Thyroid gland (tissue), 4 donors: ENCODE measurements at regions not wholly inside any gene's neighbourhood (a gene's known extent, or its start where the extent isn't known, plus 50 kb on each side); places are given as distances from the start of the nearest gene placed in this dataset.
"Not testable (repeated sequence)": the region's sequence is repeated elsewhere in the genome, so short reads cannot be mapped to it uniquely, and the experiment has no call there.

ENCODE experiments used
- POLR2A ChIP-seq, 2 donors: fragments of 450-650 bp; IDR thresholded peaks; one replicate each; pipeline ENCODE4 v1.6.1; 2017; ENCODE audit warnings: antibody characterized with exemption in 2 of 2, mild to moderate bottlenecking in 2 of 2, moderate library complexity in 1 of 2
- TF ChIP-seq, protein P1 (sequence below), 6 experiments: fragments of 200-600 bp in 3 of 6; fragments of 450-650 bp in 3 of 6; sonication (generic) in 3 of 6; IDR thresholded peaks; one replicate each; pipeline ENCODE4 v1.5.1; 2016 to 2019; ENCODE audit warnings: antibody characterized with exemption in 6 of 6, mild to moderate bottlenecking in 2 of 6, inconsistent platforms in 1 of 6, moderate library complexity in 1 of 6

DNA sequence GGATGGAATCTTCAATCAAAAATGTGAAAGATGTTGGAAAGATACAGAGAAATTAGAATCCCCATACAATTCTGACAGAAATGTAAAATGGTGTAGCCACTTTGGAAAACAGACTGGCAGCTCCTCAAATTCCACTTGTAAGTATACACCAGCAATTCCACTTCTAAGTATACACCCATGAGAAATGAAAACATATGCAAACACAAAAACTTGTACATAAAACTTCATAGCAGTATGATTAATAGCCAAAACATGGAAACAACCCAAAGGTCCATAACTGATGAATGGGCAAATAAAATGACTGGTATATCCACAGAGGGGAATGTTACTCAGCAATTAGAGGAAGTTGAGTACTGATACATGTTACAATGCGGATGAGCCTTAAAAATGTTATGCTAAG, 304.3 kb upstream of the NUPR2 start:
- TF ChIP-seq, protein P1, sequence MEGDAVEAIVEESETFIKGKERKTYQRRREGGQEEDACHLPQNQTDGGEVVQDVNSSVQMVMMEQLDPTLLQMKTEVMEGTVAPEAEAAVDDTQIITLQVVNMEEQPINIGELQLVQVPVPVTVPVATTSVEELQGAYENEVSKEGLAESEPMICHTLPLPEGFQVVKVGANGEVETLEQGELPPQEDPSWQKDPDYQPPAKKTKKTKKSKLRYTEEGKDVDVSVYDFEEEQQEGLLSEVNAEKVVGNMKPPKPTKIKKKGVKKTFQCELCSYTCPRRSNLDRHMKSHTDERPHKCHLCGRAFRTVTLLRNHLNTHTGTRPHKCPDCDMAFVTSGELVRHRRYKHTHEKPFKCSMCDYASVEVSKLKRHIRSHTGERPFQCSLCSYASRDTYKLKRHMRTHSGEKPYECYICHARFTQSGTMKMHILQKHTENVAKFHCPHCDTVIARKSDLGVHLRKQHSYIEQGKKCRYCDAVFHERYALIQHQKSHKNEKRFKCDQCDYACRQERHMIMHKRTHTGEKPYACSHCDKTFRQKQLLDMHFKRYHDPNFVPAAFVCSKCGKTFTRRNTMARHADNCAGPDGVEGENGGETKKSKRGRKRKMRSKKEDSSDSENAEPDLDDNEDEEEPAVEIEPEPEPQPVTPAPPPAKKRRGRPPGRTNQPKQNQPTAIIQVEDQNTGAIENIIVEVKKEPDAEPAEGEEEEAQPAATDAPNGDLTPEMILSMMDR (IDR thresholded peaks at IDR 0.05) = not testable (repeated sequence)
- TF ChIP-seq POLR2A (IDR thresholded peaks at IDR 0.05) = not testable (repeated sequence)
